ENCODE measurements at regions not wholly inside any gene's neighbourhood (a gene's known extent, or its start where the extent isn't known, plus 50 kb on each side); places are given as distances from the start of the nearest gene placed in this dataset.

DNA sequence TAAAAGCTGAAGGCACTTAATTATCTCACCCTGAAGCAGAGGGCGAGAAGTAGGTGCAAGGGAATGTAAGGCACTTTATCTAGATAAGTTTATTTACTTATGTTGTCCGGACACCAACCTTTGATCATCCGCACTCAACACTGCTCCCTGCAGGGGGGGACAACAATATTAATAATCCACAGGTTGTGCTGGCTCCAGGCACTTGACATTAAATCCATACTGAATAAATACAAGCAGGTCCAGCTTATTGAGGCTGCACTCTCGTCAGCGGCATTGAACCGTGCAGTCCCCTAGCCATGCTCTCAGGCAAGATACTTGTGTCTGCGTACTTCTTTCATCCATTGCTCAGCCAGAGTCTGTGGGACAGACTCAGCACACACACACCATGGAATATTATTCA, 374.5 kb upstream of the NBEA start:
- DNase-seq: no peak
- H3K4me1 ChIP-seq (ENCODE audit: control insufficient read depth in 1 of 2, insufficient read depth in 2 of 2, low read length in 2 of 2): no peaks in the 10 kb centered on the region
- no peak overlapping the region for H3K27ac Mint-ChIP-seq
- H3K4me2 ChIP-seq (replicated peaks; ENCODE audit: extremely low read depth, low read length, poor library complexity, severe bottlenecking): no peak overlapping the region
- no peak overlapping the region for H3K4me3 Mint-ChIP-seq
- no peaks in the 10 kb centered on the region for H3K36me3 Mint-ChIP-seq
- H3K27me3 Mint-ChIP-seq (ENCODE audit: low read depth in 3 of 3): no peaks in the 10 kb centered on the region
- H2AFZ ChIP-seq (ENCODE audit: insufficient read depth, low read depth, low read length, poor library complexity, severe bottlenecking): no peak overlapping the region
- H3K36me3 ChIP-seq (replicated peaks in 1 of 2; ENCODE audit: control insufficient read depth in 1 of 2, insufficient read depth in 2 of 2, low read length in 2 of 2): no peaks in the 10 kb centered on the region
- H3K79me2 ChIP-seq (ENCODE audit: insufficient read depth, low read length): no peaks in the 10 kb centered on the region
- no peak overlapping the region for H3K9ac ChIP-seq (ENCODE audit: insufficient read depth, low read length, poor library complexity, severe bottlenecking)
- no peak overlapping the region for H3K27ac ChIP-seq (ENCODE audit: low read depth in 1 of 2, low read length in 2 of 2)
- no peaks in the 10 kb centered on the region for H3K27me3 ChIP-seq (ENCODE audit: control insufficient read depth in 2 of 2, insufficient read depth in 2 of 2, low read length in 2 of 2)
- H3K4me3 ChIP-seq (replicated peaks in 1 of 3; ENCODE audit: low read depth in 2 of 3, low read length in 3 of 3): no peak overlapping the region
- WGBS (ENCODE audit: insufficient coverage): 93% methylated on average over 3 of the region's 7 CpGs
- peaks cover 0 to 4% of the 10 kb centered on the region in 2 donors for H3K9me3 ChIP-seq (replicated peaks in 1 of 2; ENCODE audit: control insufficient read depth in 1 of 2, insufficient read depth in 1 of 2, low read length in 2 of 2)
- H3K4me1 Mint-ChIP-seq: no peaks in the 10 kb centered on the region
- H4K20me1 ChIP-seq (ENCODE audit: insufficient read depth, low read length): no peaks in the 10 kb centered on the region
- intact Hi-C loops (cut with micrococcal nuclease): no loop called here
- TF ChIP-seq, protein P1, sequence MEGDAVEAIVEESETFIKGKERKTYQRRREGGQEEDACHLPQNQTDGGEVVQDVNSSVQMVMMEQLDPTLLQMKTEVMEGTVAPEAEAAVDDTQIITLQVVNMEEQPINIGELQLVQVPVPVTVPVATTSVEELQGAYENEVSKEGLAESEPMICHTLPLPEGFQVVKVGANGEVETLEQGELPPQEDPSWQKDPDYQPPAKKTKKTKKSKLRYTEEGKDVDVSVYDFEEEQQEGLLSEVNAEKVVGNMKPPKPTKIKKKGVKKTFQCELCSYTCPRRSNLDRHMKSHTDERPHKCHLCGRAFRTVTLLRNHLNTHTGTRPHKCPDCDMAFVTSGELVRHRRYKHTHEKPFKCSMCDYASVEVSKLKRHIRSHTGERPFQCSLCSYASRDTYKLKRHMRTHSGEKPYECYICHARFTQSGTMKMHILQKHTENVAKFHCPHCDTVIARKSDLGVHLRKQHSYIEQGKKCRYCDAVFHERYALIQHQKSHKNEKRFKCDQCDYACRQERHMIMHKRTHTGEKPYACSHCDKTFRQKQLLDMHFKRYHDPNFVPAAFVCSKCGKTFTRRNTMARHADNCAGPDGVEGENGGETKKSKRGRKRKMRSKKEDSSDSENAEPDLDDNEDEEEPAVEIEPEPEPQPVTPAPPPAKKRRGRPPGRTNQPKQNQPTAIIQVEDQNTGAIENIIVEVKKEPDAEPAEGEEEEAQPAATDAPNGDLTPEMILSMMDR (IDR thresholded peaks at IDR 0.05): no peak
- peaks cover 0 to 8% (median 0%) of the 10 kb centered on the region in 7 donors for H3K9me3 Mint-ChIP-seq

DNA sequence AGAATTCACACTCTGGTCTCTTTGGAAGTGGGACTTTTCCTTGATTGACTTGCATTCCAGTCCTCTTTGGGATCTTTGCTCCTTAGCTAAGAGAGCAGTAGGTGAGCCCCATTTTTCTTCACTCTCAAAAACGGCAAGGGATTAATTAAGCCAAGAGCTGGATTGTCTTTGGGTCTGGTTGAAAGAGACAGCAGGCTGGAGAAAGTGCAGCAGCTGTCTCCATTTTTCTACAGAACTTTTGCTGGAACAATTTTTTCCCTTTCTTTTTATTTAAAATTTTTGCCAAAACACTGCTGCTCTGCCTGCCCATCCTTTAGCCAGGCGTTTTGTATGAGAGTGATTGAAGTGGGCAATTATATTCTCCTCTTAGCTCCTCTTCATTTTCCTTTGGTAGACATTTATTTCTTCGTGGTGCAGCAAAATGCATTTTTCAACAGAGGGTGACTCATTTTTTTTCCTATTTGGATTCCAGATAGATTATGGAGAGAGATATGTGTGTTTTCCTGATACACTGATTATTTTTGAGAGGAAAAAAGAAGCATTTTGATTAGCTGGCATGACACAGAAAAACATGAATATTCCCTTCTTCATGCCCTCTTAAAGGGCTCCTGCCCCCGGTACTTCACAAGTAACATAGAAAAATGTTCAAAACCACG, 371.2 kb upstream of the NBEA start:
- 88% methylated on average over 2 of the region's 5 CpGs for whole genome bisulfite sequencing (ENCODE audit: insufficient coverage)
- H3K4me1 Mint-ChIP-seq: no peaks in the 10 kb centered on the region
- TF ChIP-seq, protein P1 (IDR thresholded peaks at IDR 0.05): no peak
- no peak overlapping the region for H2AFZ ChIP-seq (ENCODE audit: insufficient read depth, low read depth, low read length, poor library complexity, severe bottlenecking)
- no peak overlapping the region for H3K27ac Mint-ChIP-seq
- H3K9me3 Mint-ChIP-seq: peaks cover 0 to 7% (median 0%) of the 10 kb centered on the region in 7 donors
- H3K4me3 ChIP-seq (replicated peaks in 1 of 3; ENCODE audit: low read depth in 2 of 3, low read length in 3 of 3): no peak overlapping the region
- no peaks in the 10 kb centered on the region for H3K27me3 ChIP-seq (ENCODE audit: control insufficient read depth in 2 of 2, insufficient read depth in 2 of 2, low read length in 2 of 2)
- H3K27me3 Mint-ChIP-seq (ENCODE audit: low read depth in 3 of 3): no peaks in the 10 kb centered on the region
- no peaks in the 10 kb centered on the region for H3K4me1 ChIP-seq (ENCODE audit: control insufficient read depth in 1 of 2, insufficient read depth in 2 of 2, low read length in 2 of 2)
- no peak overlapping the region for H3K27ac ChIP-seq (ENCODE audit: low read depth in 1 of 2, low read length in 2 of 2)
- peaks cover 11 to 15% of the 10 kb centered on the region in 2 donors for H3K9me3 ChIP-seq (replicated peaks in 1 of 2; ENCODE audit: control insufficient read depth in 1 of 2, insufficient read depth in 1 of 2, low read length in 2 of 2)
- H3K36me3 Mint-ChIP-seq: no peaks in the 10 kb centered on the region
- DNase-seq: no peak
- no peak overlapping the region for H3K4me3 Mint-ChIP-seq
- no peaks in the 10 kb centered on the region for H3K79me2 ChIP-seq (ENCODE audit: insufficient read depth, low read length)
- intact Hi-C loops (cut with micrococcal nuclease): no loop called here
- H4K20me1 ChIP-seq (ENCODE audit: insufficient read depth, low read length): no peaks in the 10 kb centered on the region
- H3K36me3 ChIP-seq (replicated peaks in 1 of 2; ENCODE audit: control insufficient read depth in 1 of 2, insufficient read depth in 2 of 2, low read length in 2 of 2): no peaks in the 10 kb centered on the region
- no peak overlapping the region for H3K4me2 ChIP-seq (replicated peaks; ENCODE audit: extremely low read depth, low read length, poor library complexity, severe bottlenecking)
- H3K9ac ChIP-seq (ENCODE audit: insufficient read depth, low read length, poor library complexity, severe bottlenecking): no peak overlapping the region
